HUES6 (cell line): ENCODE measurements at regions not wholly inside any gene's neighbourhood (a gene's known extent, or its start where the extent isn't known, plus 50 kb on each side); places are given as distances from the start of the nearest gene placed in this dataset.
A peak's percentile ranks its signal among the peaks of the same experiment; 100 is the strongest.

Experiments used
- H3K27ac ChIP-seq: 2 replicates; pipeline ENCODE4 v1.7.0; 2013; ENCODE audit warnings: low read depth, mild to moderate bottlenecking, low read length, inconsistent platforms
- H3K27me3 ChIP-seq: 2 replicates; pipeline ENCODE4 v1.6.1; 2013; ENCODE audit warnings: low read length; ENCODE audit not compliant: control insufficient read depth, insufficient read depth
- H3K36me3 ChIP-seq: 2 replicates; pipeline ENCODE4 v1.6.1; 2013; ENCODE audit warnings: low read length; ENCODE audit not compliant: control insufficient read depth, insufficient read depth
- H3K4me1 ChIP-seq: 2 replicates; pipeline ENCODE4 v1.6.1; 2013; ENCODE audit warnings: low read length; ENCODE audit not compliant: control insufficient read depth, insufficient read depth
- H3K4me3 ChIP-seq: 2 replicates; pipeline ENCODE4 v1.5.1; 2013; ENCODE audit warnings: low read depth, low read length
- H3K9ac ChIP-seq: one replicate; pipeline ENCODE4 v1.6.1; 2013; ENCODE audit warnings: mild to moderate bottlenecking, low read length
- H3K9me3 ChIP-seq: 2 replicates; pipeline ENCODE4 v1.6.1; 2013; ENCODE audit warnings: low read depth, low read length; ENCODE audit not compliant: control insufficient read depth, insufficient read depth

GRCh38 chr16:76612497-76612896 is 335.3 kb downstream of the CNTNAP4 start:
- Histone ChIP-seq H3K9me3 (no peaks in the 10 kb centered on the region), H3K4me1 (no peaks in the 10 kb centered on the region), H3K36me3 (no peaks in the 10 kb centered on the region), H3K27me3 (no peaks in the 10 kb centered on the region), H3K4me3 (no peak overlapping the region), H3K9ac (no peak overlapping the region), H3K27ac (no peak overlapping the region)

GRCh38 chr16:76614269-76614668 is 337.1 kb downstream of the CNTNAP4 start:
- H3K27me3 ChIP-seq = no peaks in the 10 kb centered on the region
- no peak overlapping the region for H3K4me3 ChIP-seq
- no peak overlapping the region for H3K9ac ChIP-seq
- no peaks in the 10 kb centered on the region for H3K36me3 ChIP-seq
- H3K9me3 ChIP-seq = no peaks in the 10 kb centered on the region
- H3K27ac ChIP-seq = no peak overlapping the region
- no peaks in the 10 kb centered on the region for H3K4me1 ChIP-seq

GRCh38 chr16:76622876-76623275 is 345.7 kb downstream of the CNTNAP4 start:
- no peak overlapping the region for H3K4me3 ChIP-seq
- H3K36me3 ChIP-seq = no peaks in the 10 kb centered on the region
- H3K9ac ChIP-seq = no peak overlapping the region
- H3K27ac ChIP-seq = no peak overlapping the region
- H3K9me3 ChIP-seq = no peaks in the 10 kb centered on the region
- no peaks in the 10 kb centered on the region for H3K27me3 ChIP-seq
- no peaks in the 10 kb centered on the region for H3K4me1 ChIP-seq

- H3K27ac ChIP-seq = no peak overlapping the region
Measured at GRCh38 chr16:76634847-76635697, 357.9 kb downstream of the CNTNAP4 start.

GRCh38 chr16:76639685-76640289 is 362.6 kb downstream of the CNTNAP4 start:
- Histone ChIP-seq H3K27ac (no peak overlapping the region), H3K4me1 (no peaks in the 10 kb centered on the region), H3K4me3 (no peak overlapping the region), H3K9ac (no peak overlapping the region), H3K36me3 (no peaks in the 10 kb centered on the region), H3K27me3 (no peaks in the 10 kb centered on the region), H3K9me3 (no peaks in the 10 kb centered on the region)

More at GRCh38 chr16:76634847-76635697, 357.9 kb downstream of the CNTNAP4 start:
- H3K9ac ChIP-seq = no peak overlapping the region
- no peaks in the 10 kb centered on the region for H3K4me1 ChIP-seq
- H3K27me3 ChIP-seq = no peaks in the 10 kb centered on the region
- no peaks in the 10 kb centered on the region; the same call in 1 of the 2 replicates for H3K9me3 ChIP-seq
- no peaks in the 10 kb centered on the region for H3K36me3 ChIP-seq
- H3K4me3 ChIP-seq = peak overlapping the region; percentile 37; the same call in 1 of the 2 replicates

- Histone ChIP-seq H3K27me3 (no peaks in the 10 kb centered on the region), H3K27ac (no peak overlapping the region), H3K36me3 (no peaks in the 10 kb centered on the region), H3K4me1 (no peaks in the 10 kb centered on the region), H3K9me3 (no peaks in the 10 kb centered on the region), H3K9ac (no peak overlapping the region), H3K4me3 (no peak overlapping the region)
Measured at GRCh38 chr16:76650582-76650981, 373.4 kb downstream of the CNTNAP4 start.

GRCh38 chr16:76653390-76654026 is 376.3 kb downstream of the CNTNAP4 start:
- no peaks in the 10 kb centered on the region for H3K4me1 ChIP-seq
- H3K9ac ChIP-seq = no peak overlapping the region
- no peaks in the 10 kb centered on the region for H3K36me3 ChIP-seq
- H3K4me3 ChIP-seq = no peak overlapping the region
- no peaks in the 10 kb centered on the region for H3K9me3 ChIP-seq
- H3K27ac ChIP-seq = no peak overlapping the region
- H3K27me3 ChIP-seq = no peaks in the 10 kb centered on the region

GRCh38 chr16:76654088-76654820 is 377.1 kb downstream of the CNTNAP4 start:
- H3K9me3 ChIP-seq = no peaks in the 10 kb centered on the region
- H3K9ac ChIP-seq = no peak overlapping the region
- H3K27ac ChIP-seq = no peak overlapping the region
- no peaks in the 10 kb centered on the region for H3K4me1 ChIP-seq
- H3K36me3 ChIP-seq = no peaks in the 10 kb centered on the region
- no peaks in the 10 kb centered on the region for H3K27me3 ChIP-seq
- H3K4me3 ChIP-seq = no peak overlapping the region

- H3K36me3 ChIP-seq = no peaks in the 10 kb centered on the region
- no peaks in the 10 kb centered on the region for H3K27me3 ChIP-seq
- H3K27ac ChIP-seq = no peak overlapping the region
- H3K9ac ChIP-seq = no peak overlapping the region
- H3K4me1 ChIP-seq = no peaks in the 10 kb centered on the region
- H3K4me3 ChIP-seq = no peak overlapping the region
- no peaks in the 10 kb centered on the region for H3K9me3 ChIP-seq
Measured at GRCh38 chr16:76656994-76657393, 379.8 kb downstream of the CNTNAP4 start.

- H3K4me3 ChIP-seq = no peak overlapping the region
- H3K4me1 ChIP-seq = no peaks in the 10 kb centered on the region
- H3K9me3 ChIP-seq = no peaks in the 10 kb centered on the region
Measured at GRCh38 chr16:76661691-76662235, 384.6 kb downstream of the CNTNAP4 start.

More at GRCh38 chr16:76661691-76662235, 384.6 kb downstream of the CNTNAP4 start:
- H3K36me3 ChIP-seq = no peaks in the 10 kb centered on the region
- no peak overlapping the region for H3K27ac ChIP-seq
- H3K9ac ChIP-seq = no peak overlapping the region
- peaks cover 3% of the 10 kb centered on the region for H3K27me3 ChIP-seq
